ENCODE measurements at regions not wholly inside any gene's neighbourhood (a gene's known extent, or its start where the extent isn't known, plus 50 kb on each side); places are given as distances from the start of the nearest gene placed in this dataset.

GRCh38 chr15:98144388-98144787 is 183.9 kb downstream of the ARRDC4 start:
- DNase-seq, result no peak

GRCh38 chr15:98146031-98146820 is 185.7 kb downstream of the ARRDC4 start:
- no peak for DNase-seq

GRCh38 chr15:98147415-98147814 is 186.9 kb downstream of the ARRDC4 start:
- DNase-seq, result no peak

- no peak for DNase-seq
These were observed 189.6 kb downstream of the ARRDC4 start for GRCh38 chr15:98150084-98150483.

- no peak for DNase-seq
These were observed 190.0 kb downstream of the ARRDC4 start for GRCh38 chr15:98150536-98150935.

GRCh38 chr15:98151096-98151495 is 190.6 kb downstream of the ARRDC4 start:
- no peak for DNase-seq

GRCh38 chr15:98152156-98152555 is 191.7 kb downstream of the ARRDC4 start:
- DNase-seq, result no peak

GRCh38 chr15:98154863-98155262 is 194.4 kb downstream of the ARRDC4 start:
- DNase-seq, result no peak

GRCh38 chr15:98155356-98155755 is 194.9 kb downstream of the ARRDC4 start:
- DNase-seq, result no peak

GRCh38 chr15:98160236-98160635 is 199.7 kb downstream of the ARRDC4 start:
- DNase-seq, result no peak

GRCh38 chr15:98163319-98164045 is 203.0 kb downstream of the ARRDC4 start:
- DNase-seq, result no peak

- DNase-seq, result no peak
These were observed 204.1 kb downstream of the ARRDC4 start for GRCh38 chr15:98164571-98164970.

- no peak for DNase-seq
These were observed 204.5 kb downstream of the ARRDC4 start for GRCh38 chr15:98164986-98165385.

GRCh38 chr15:98167722-98168268 is 207.3 kb downstream of the ARRDC4 start:
- no peak for DNase-seq

- DNase-seq, result no peak
These were observed 209.0 kb downstream of the ARRDC4 start for GRCh38 chr15:98169551-98169950.

GRCh38 chr15:98174286-98174685 is 213.8 kb downstream of the ARRDC4 start:
- no peak for DNase-seq

GRCh38 chr15:98174841-98175240 is 214.3 kb downstream of the ARRDC4 start:
- DNase-seq, result no peak

- peak; percentile 47 to 64 for DNase-seq
These were observed 217.6 kb downstream of the ARRDC4 start for GRCh38 chr15:98177966-98178592.

GRCh38 chr15:98178861-98179260 is 218.4 kb downstream of the ARRDC4 start:
- no peak for DNase-seq

- no peak for DNase-seq
These were observed 227.0 kb downstream of the ARRDC4 start for GRCh38 chr15:98187549-98187948.

- no peak for DNase-seq
These were observed 230.4 kb downstream of the ARRDC4 start for GRCh38 chr15:98190914-98191313.

GRCh38 chr15:98195796-98196195 is 235.3 kb downstream of the ARRDC4 start:
- no peak for DNase-seq

GRCh38 chr15:98196371-98196770 is 235.9 kb downstream of the ARRDC4 start:
- DNase-seq, result no peak

All from right lung (tissue), 2 donors.